HCT116 (cell line): ENCODE measurements at regions not wholly inside any gene's neighbourhood (a gene's known extent, or its start where the extent isn't known, plus 50 kb on each side); places are given as distances from the start of the nearest gene placed in this dataset.

Experiments
- ATAC-seq: fragments of 200-7000 bp; cut with Tn5 transposase; 2 replicates; pipeline ENCODE4 v1.9.1; 2020; ENCODE audit warnings: mild to moderate bottlenecking, moderate library complexity
- BruUV-seq: library from RNA; stranded (reverse); fragments of 400-500 nt; replicated peaks from 2 replicates; lab custom pipeline; 2021; lab: Mats Ljungman, UMichigan
- CTCF ChIA-PET: fragments of 300-600 bp; sonication (Branson Sonifier 250); formaldehyde crosslinking; loops from one replicate; lab custom pipeline; 2021; ENCODE audit warnings: antibody characterized with exemption; lab: Charles Lee
- POLR2A ChIA-PET: fragments of 300-600, 350-600 bp; sonication (Branson Sonifier 250); formaldehyde crosslinking; loops from one replicate; lab custom pipeline; 2021; ENCODE audit warnings: antibody characterized with exemption; lab: Charles Lee
- RAD21 ChIA-PET, 2 experiments: fragments of 300-600 bp; sonication (Branson Sonifier 250); formaldehyde crosslinking; loops; one replicate each; lab custom pipeline; 2023; ENCODE audit warnings: low total read pairs in 2 of 2; ENCODE audit not compliant: uncharacterized antibody in 2 of 2, unreplicated experiment in 2 of 2, low non-redundant PET in 1 of 2; lab: Charles Lee
- DNase-seq: peaks from one replicate; pipeline ENCODE4 v3.0.0-alpha.2; 2010; ENCODE audit warnings: low read depth, low spot score
- H2AFZ ChIP-seq: fragments of 200-600 bp; shearing (Covaris generic), sonication (generic); 2 replicates; pipeline ENCODE4 v1.6.1; 2017; ENCODE audit warnings: low read depth, mixed run types, mixed read lengths, antibody characterized with exemption, low read length; ENCODE audit not compliant: poor library complexity, severe bottlenecking
- H3K27ac ChIP-seq: 2 replicates; pipeline ENCODE4 v1.5.1; 2012; ENCODE audit warnings: low read depth, low read length
- H3K27me3 ChIP-seq: fragments of 200-600 bp; sonication (generic); 2 replicates; pipeline ENCODE4 v1.6.1; 2016; ENCODE audit warnings: mixed run types, low read length, mixed read lengths; ENCODE audit not compliant: insufficient read depth
- H3K36me3 ChIP-seq, 2 experiments: fragments of 200-500 bp in 1 of 2; fragments of 200-600 bp in 1 of 2; sonication (Bioruptor generic) in 1 of 2; sonication (generic) in 1 of 2; 2 replicates each; pipeline versions ENCODE4 v1.5.1 to v1.6.1; 2014 to 2016; ENCODE audit warnings: low read length in 2 of 2, inconsistent platforms in 1 of 2, mixed read lengths in 1 of 2, mixed run types in 1 of 2; ENCODE audit not compliant: insufficient read depth in 2 of 2, control insufficient read depth in 1 of 2
- H3K4me1 ChIP-seq, 2 experiments: fragments of 200-600 bp in 1 of 2; sonication (generic) in 1 of 2; 2 replicates each; pipeline versions ENCODE4 v1.5.1 to v1.6.1; 2012 to 2017; ENCODE audit warnings: low read length in 2 of 2, inconsistent platforms in 1 of 2, mild to moderate bottlenecking in 1 of 2, mixed read lengths in 1 of 2, mixed run types in 1 of 2, moderate library complexity in 1 of 2; ENCODE audit not compliant: insufficient read depth in 2 of 2, control insufficient read depth in 1 of 2
- H3K4me2 ChIP-seq: fragments of 200-600 bp; sonication (generic); 2 replicates; pipeline ENCODE4 v1.6.1; 2017; ENCODE audit warnings: mixed run types, low read length, mixed read lengths
- H3K4me3 ChIP-seq, 2 experiments: fragments of 200-600 bp in 1 of 2; sonication (generic) in 1 of 2; replicated peaks in 1 of 2; 2 replicates each; pipeline ENCODE4 v1.5.1; 2011 to 2016; ENCODE audit warnings: low read length in 2 of 2, control low read depth in 1 of 2, low read depth in 1 of 2, mild to moderate bottlenecking in 1 of 2, mixed read lengths in 1 of 2, mixed run types in 1 of 2
- H3K79me2 ChIP-seq: fragments of 200-600 bp; sonication (generic); 2 replicates; pipeline ENCODE4 v1.6.1; 2017; ENCODE audit warnings: mild to moderate bottlenecking, mixed run types, low read length, moderate library complexity, mixed read lengths; ENCODE audit not compliant: insufficient read depth
- H3K9ac ChIP-seq: fragments of 200-600 bp; sonication (generic); 2 replicates; pipeline ENCODE4 v1.6.1; 2016; ENCODE audit warnings: low read length, mixed read lengths
- H3K9me2 ChIP-seq: fragments of 200-600 bp; sonication (generic), shearing (Covaris generic); 2 replicates; pipeline ENCODE4 v1.6.1; 2017; ENCODE audit warnings: mixed run types, mild to moderate bottlenecking, moderate library complexity; ENCODE audit not compliant: insufficient read depth
- H3K9me3 ChIP-seq, 2 experiments: fragments of 200-500 bp in 1 of 2; fragments of 200-600 bp in 1 of 2; sonication (Bioruptor generic) in 1 of 2; sonication (generic) in 1 of 2; 2 replicates each; pipeline ENCODE4 v1.6.1; 2014 to 2017; ENCODE audit warnings: low read length in 2 of 2, mixed read lengths in 2 of 2, inconsistent platforms in 1 of 2, low read depth in 1 of 2, mild to moderate bottlenecking in 1 of 2, mixed run types in 1 of 2, moderate library complexity in 1 of 2; ENCODE audit not compliant: control insufficient read depth in 1 of 2, insufficient read depth in 1 of 2
- H4K20me1 ChIP-seq: fragments of 200-600 bp; sonication (generic), shearing (Covaris generic); 2 replicates; pipeline ENCODE4 v1.6.1; 2017; ENCODE audit warnings: mixed run types, mild to moderate bottlenecking, moderate library complexity; ENCODE audit not compliant: insufficient read depth
- EZH2phosphoT487 ChIP-seq: fragments of 200-600 bp; IDR thresholded peaks from 2 replicates; pipeline ENCODE4 v1.6.1; 2018; ENCODE audit warnings: antibody characterized with exemption, borderline replicate concordance
- FOSL1 ChIP-seq: IDR thresholded peaks from 2 replicates; pipeline ENCODE4 v1.6.1; 2012; ENCODE audit warnings: low read depth
- JUND ChIP-seq: IDR thresholded peaks from 2 replicates; pipeline ENCODE4 v1.6.1; 2012
- POLR2AphosphoS5 ChIP-seq: IDR thresholded peaks from 2 replicates; pipeline ENCODE4 v1.6.1; 2011; ENCODE audit warnings: mild to moderate bottlenecking, low read depth, low read length, moderate library complexity
- REST ChIP-seq: IDR thresholded peaks from 2 replicates; pipeline ENCODE4 v1.6.1; 2012; ENCODE audit warnings: low read depth
- SP1 ChIP-seq: IDR thresholded peaks from 2 replicates; pipeline ENCODE4 v1.6.1; 2012; ENCODE audit warnings: low read depth
- ZNF274 ChIP-seq: fragments of 200-500 bp; sonication (Bioruptor generic); IDR thresholded peaks from 2 replicates; pipeline ENCODE4 v1.6.1; 2014; ENCODE audit warnings: mild to moderate bottlenecking, low read depth, low read length, inconsistent platforms
- intact Hi-C: fragments of 100-400 bp; cut with micrococcal nuclease; formaldehyde crosslinking; loops from 2 replicates; pipeline ENCODE4 v1.10.0; 2022
- TF ChIP-seq, protein P1 (sequence below): IDR thresholded peaks from 2 replicates; pipeline ENCODE4 v1.6.1; 2011; ENCODE audit warnings: mild to moderate bottlenecking, low read length, moderate library complexity; ENCODE audit not compliant: insufficient replicate concordance; ENCODE audit errors: extremely low read depth

DNA sequence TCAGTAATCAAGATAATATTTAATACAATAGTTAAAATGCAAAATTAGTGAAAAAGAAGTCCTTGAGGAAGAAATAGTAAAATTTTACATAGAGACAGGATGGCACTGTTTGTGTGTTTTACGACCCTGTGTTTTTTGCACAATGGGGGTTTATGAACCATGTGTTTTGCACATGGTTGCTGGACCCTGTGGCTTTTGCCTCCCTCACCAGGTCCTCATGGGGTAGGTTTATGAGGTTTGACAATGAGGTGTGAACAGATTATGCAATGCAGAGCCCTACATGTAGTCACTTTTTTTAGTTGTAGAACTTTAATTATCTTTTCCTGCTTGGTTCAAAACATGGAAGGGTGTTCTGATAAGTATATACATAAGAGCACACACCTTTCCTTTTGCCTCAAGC lies 366.3 kb upstream of the FAR2 start:
- no peaks in the 10 kb centered on the region for H3K79me2 ChIP-seq
- BruUV-seq: no TSS peak
- intact Hi-C loops: no loop called here
- ATAC-seq (no peak), DNase-seq (no peak)
- H3K9me2 ChIP-seq: no peaks in the 10 kb centered on the region; the same call in 1 of the 2 replicates
- ChIA-PET POLR2A (no interaction called here), RAD21 (no interaction called here), CTCF (no interaction called here)
- TF ChIP-seq EZH2phosphoT487: no peak
- no peak for TF ChIP-seq SP1
- TF ChIP-seq, protein P1, sequence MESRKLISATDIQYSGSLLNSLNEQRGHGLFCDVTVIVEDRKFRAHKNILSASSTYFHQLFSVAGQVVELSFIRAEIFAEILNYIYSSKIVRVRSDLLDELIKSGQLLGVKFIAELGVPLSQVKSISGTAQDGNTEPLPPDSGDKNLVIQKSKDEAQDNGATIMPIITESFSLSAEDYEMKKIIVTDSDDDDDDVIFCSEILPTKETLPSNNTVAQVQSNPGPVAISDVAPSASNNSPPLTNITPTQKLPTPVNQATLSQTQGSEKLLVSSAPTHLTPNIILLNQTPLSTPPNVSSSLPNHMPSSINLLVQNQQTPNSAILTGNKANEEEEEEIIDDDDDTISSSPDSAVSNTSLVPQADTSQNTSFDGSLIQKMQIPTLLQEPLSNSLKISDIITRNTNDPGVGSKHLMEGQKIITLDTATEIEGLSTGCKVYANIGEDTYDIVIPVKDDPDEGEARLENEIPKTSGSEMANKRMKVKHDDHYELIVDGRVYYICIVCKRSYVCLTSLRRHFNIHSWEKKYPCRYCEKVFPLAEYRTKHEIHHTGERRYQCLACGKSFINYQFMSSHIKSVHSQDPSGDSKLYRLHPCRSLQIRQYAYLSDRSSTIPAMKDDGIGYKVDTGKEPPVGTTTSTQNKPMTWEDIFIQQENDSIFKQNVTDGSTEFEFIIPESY: no peak
- TF ChIP-seq FOSL1: no peak
- TF ChIP-seq ZNF274: no peak
- no peak for TF ChIP-seq REST
- TF ChIP-seq JUND: no peak
- no peak for TF ChIP-seq POLR2AphosphoS5
- no peak overlapping the region for H3K27ac ChIP-seq
- no peaks in the 10 kb centered on the region for H3K36me3 ChIP-seq
- no peak overlapping the region for H3K9ac ChIP-seq
- H3K4me3 ChIP-seq: no peak overlapping the region
- no peaks in the 10 kb centered on the region for H3K9me3 ChIP-seq
- no peaks in the 10 kb centered on the region for H3K4me1 ChIP-seq
- H4K20me1 ChIP-seq: no peaks in the 10 kb centered on the region
- H2AFZ ChIP-seq: no peak overlapping the region
- H3K27me3 ChIP-seq: no peaks in the 10 kb centered on the region
- no peak overlapping the region for H3K4me2 ChIP-seq
